GM20000 (cell line): ENCODE measurements at regions not wholly inside any gene's neighbourhood (a gene's known extent, or its start where the extent isn't known, plus 50 kb on each side); places are given as distances from the start of the nearest gene placed in this dataset.

Experiments
- DNase-seq: peaks from one replicate; pipeline ENCODE4 v3.0.0; 2012; ENCODE audit warnings: low spot score
- TF ChIP-seq, protein P1 (sequence below): IDR thresholded peaks from 2 replicates; pipeline ENCODE4 v1.5.1; 2012; ENCODE audit warnings: mild to moderate bottlenecking, control low read depth; ENCODE audit errors: extremely low read depth, missing control alignments

DNA sequence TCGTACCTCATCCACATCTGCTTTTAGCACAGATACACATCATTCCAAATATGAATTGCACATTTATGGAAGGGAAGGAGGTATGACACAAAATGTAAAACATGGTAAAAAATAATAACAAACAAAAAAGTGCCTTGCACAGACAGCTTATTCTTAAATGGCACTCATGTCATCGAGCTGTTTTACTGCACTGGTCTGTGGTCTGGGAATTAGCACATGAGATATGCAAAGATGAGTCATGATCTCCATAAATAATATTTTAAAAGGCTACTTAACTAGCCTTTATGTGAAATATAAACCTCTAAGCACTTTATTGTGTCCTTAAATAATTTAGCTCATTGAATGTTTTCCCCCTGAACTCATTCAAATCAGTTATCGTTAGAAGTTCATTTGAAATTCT is 142.2 kb upstream of the ZNF385D start:
- DNase-seq = no peak
- TF ChIP-seq, protein P1, sequence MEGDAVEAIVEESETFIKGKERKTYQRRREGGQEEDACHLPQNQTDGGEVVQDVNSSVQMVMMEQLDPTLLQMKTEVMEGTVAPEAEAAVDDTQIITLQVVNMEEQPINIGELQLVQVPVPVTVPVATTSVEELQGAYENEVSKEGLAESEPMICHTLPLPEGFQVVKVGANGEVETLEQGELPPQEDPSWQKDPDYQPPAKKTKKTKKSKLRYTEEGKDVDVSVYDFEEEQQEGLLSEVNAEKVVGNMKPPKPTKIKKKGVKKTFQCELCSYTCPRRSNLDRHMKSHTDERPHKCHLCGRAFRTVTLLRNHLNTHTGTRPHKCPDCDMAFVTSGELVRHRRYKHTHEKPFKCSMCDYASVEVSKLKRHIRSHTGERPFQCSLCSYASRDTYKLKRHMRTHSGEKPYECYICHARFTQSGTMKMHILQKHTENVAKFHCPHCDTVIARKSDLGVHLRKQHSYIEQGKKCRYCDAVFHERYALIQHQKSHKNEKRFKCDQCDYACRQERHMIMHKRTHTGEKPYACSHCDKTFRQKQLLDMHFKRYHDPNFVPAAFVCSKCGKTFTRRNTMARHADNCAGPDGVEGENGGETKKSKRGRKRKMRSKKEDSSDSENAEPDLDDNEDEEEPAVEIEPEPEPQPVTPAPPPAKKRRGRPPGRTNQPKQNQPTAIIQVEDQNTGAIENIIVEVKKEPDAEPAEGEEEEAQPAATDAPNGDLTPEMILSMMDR = no peak

DNA sequence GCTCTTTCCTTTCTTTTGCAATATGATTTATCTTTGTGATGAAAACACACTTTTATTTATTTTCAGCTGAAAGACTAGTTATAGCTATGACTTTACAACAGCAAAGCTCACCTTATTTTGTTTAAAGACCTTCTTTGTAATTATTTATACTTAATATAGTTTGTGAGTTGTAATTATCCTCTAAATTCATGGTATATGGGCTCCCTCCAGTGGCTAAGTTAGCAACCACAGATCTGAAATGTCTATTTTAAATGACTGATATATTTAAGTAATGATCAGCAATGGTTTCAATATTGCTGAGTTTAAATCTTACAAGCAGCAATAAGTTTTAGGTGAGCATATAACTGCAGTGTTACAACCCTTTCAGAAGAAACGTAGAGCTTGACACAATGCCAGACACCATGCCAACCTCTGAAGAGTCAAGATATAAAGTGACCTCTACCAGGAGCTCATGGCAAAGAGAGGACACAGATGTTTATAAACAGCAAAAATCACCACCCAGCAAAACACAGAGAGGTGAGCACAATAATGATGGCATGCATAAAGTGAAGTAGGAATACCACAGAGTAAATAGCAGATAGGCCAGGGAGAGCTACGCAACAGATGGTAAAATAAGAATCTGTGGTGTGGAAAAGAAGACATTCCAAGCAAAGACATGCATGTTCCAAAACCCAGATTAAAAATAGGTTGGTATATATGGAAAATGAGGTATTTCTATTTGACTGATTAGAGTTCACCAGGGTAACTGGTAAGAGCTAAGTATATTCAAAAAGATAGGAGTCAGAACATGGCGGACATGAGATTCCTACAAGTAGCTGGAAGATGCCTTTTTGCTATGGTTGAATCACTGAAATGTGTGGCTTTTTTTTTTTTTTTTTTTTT is 143.7 kb upstream of the ZNF385D start:
- DNase-seq = no peak
- TF ChIP-seq, protein P1 = peak; percentile 2

DNA sequence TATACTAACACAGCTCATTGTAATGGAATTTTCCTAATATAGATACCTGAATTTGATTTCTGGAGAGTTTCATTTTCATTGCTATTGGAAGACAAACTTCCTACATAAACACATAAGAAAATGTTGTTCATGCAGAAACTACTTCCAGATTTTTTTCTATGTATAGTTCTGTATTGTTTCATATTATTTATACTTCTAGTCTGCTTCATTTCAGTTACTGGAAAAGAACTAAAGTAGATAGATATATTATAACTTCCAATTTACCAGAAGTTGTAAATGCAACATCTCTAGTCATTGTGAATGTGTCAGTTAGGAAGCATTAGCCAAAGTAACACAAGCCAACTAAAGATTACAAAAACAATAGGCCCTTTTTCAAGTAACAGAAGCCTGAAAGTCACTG is 147.3 kb upstream of the ZNF385D start:
- TF ChIP-seq, protein P1 = no peak
- no peak for DNase-seq

DNA sequence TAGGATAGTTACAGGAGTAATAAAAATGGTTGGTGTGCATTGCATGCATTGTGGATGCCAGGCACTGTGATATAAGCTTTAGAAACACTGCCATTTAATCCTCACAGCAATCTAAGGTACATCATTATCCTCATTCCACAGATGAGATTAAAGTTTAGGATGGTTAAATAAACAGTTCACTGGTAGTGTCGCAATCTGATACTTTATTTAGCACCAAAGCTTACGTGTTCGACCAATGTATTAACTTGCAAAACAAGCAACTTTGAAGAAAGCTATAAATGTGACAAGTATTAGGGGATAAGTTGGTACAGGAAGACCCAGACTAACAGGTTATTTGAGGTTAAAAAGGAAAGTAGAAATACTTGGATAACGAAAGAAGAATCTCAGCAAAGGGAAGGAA is 150.5 kb upstream of the ZNF385D start:
- DNase-seq = no peak
- TF ChIP-seq, protein P1 = no peak

DNA sequence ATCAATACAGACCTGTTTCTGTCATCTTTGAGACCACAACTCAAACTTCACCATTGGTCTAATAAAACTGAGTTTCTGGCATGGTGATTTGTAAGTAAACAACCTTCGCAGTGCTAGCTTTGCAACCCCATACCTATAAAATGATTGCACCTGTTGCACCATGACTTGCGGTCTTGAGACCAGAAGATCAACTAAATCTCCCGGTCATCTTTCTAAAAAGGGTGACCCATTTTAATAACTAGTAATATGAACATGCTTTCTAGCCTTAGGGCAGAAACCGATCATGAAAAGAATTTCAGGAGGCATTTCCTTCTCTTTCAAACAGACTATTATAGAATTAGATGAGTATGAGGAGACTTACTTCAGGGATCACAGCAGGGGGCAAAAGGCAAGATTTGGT is 151.9 kb upstream of the ZNF385D start:
- DNase-seq = no peak
- TF ChIP-seq, protein P1 = no peak

DNA sequence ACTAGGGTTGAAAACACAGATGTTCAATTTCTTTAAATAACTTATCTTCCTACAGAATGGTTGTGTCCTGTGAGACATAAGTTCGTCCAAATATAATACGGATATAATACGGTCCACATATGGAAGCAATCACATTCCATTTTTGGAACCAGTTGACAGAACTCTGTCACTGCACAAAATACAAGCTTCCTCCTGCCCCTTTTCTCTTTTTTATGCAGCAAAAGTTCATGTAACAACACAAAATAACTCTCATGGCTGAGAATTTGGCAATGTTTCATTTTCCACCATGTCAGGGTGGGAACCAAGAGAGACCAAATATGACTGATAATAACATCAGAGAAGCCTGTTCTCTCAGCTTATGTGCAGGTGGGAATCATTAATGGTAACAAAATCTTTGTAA is 158.1 kb upstream of the ZNF385D start:
- TF ChIP-seq, protein P1 = no peak
- DNase-seq = no peak

DNA sequence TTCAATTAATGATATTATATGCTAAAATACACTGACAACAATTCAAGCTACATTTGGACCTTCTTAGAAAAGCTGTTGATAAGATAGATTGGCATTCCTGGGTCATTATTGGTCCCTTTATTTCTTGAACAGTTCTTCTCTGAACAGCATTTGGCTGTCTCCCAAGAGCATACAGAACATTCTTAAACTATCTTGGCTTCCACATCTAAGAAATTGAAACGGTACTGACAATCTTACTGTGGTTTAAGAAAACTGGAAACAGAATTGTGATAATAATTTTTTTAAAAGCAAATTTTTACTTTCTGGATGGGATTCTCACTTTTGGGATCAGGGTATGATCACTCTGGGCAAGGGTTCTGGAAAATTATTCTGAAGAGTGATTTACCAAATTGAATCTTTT is 161.7 kb upstream of the ZNF385D start:
- DNase-seq = no peak
- TF ChIP-seq, protein P1 = no peak
